HG03565 (cell line): ENCODE measurements at regions not wholly inside any gene's neighbourhood (a gene's known extent, or its start where the extent isn't known, plus 50 kb on each side); places are given as distances from the start of the nearest gene placed in this dataset.
A peak's percentile ranks its signal among the peaks of the same experiment; 100 is the strongest.
"Not testable (repeated sequence)": the region's sequence is repeated elsewhere in the genome, so short reads cannot be mapped to it uniquely, and the experiment has no call there.

Experiments
- ATAC-seq: cut with Tn5 transposase; IDR thresholded peaks from one replicate; pipeline ENCODE4 v1.9.1; 2021; ENCODE audit warnings: mild to moderate bottlenecking, moderate library complexity; ENCODE audit not compliant: unreplicated experiment

DNA sequence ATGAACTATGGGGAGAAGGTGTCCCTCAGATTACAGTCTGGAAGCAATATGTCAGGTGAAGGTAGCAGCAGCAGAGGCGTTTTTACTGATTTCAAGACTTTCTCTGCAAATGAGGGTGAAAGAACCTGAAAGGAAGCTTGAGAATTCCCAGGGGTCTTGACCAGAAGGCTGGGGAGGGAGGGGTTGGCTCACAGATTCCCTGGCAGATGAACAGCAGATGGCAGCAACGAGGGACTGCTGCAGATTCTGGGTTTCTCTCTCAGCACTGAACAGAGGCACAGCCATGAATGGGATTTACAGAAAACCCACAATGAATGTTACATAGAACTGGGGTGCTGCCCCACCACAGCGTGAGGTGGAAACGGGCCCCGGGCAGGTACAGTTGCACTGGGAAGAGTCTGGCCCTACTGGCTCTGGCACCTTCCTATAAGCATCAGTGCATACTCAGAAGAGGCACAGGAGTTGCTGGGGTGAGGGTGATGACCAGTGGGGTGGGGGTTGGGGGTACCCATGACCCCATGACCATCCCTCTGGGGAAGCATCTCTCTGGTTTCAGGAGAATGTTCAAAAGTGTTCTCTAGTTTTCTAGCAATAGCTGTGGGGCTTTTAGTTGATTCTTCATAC is 317.8 kb downstream of the SH2D4B start:
- ATAC-seq, result peak; percentile 49

DNA sequence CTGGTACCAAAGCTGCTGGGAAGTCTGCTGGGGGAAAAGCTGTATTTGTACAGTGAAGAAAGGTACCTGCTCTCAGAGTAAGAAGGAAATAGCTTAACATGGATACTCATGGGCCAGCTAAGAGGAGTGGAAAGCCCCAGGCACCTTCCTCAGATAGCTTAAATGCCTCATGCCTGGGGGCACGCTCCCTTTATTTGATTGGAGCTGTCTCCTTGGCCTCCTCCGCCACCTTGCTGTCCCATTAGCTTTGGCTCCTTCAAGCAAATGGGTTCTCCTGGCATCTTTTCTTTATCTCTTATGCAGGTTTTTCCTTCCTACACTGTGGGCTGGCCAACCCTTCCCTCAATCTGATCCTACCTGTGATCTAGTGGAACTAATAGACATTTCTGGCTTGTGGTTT is 318.5 kb downstream of the SH2D4B start:
- no peak for ATAC-seq

DNA sequence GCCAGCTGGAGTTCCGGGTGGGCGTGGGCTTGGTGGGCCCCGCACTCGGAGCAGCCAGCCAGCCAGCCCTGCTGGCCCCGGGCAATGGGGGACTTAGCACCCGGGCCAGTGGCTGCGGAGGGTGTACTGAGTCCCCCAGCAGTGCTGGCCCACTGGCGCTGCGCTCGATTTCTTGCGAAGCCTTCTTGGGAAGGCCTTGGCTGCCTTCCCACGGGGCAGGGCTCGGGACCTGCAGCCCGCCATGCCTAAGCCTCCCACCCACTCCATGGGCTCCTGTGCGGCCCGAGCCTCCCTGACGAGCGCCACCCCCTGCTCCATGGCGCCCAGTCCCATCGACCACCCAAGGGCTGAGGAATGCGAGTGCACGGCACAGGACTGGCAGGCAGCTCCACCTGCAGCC is 321.6 kb downstream of the SH2D4B start:
- not testable (repeated sequence) for ATAC-seq

DNA sequence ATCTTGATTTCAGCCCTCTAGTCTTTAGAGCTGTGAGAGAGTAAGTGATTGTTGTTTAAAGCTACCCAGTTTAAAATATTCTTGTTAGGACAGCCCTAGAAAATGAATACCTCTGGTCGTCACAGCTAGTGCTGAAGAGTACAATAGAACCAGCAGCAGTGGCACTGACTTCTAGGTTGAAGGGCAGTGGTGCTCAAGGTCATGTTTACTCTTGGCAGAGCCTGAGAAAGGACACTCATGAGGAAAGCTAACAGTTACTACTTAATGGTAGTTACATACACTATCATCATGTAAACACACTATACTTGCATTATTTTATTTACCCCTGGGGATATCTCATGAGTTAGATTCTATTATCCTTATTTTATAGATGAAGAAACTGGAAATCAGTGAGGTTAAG is 323.0 kb downstream of the SH2D4B start:
- ATAC-seq, result no peak

DNA sequence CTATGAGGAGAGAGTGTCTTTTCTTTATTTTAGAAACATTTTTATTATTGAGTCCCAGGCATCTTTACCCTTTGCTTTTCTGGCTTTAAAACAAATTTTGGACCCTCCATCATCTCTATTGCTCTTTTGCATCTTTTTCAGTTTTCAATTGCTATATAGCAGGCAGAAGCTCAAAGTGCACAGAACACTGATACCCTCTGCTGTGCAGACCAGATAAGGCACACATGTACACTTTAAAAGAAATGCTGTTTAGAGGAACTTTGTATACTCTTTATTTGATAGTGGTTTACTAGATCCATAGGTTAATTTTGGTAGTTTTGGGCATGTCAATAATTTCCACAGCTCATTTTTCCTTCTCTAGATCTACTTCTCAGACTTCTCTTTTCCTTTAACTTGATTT is 324.2 kb downstream of the SH2D4B start:
- ATAC-seq, result no peak

DNA sequence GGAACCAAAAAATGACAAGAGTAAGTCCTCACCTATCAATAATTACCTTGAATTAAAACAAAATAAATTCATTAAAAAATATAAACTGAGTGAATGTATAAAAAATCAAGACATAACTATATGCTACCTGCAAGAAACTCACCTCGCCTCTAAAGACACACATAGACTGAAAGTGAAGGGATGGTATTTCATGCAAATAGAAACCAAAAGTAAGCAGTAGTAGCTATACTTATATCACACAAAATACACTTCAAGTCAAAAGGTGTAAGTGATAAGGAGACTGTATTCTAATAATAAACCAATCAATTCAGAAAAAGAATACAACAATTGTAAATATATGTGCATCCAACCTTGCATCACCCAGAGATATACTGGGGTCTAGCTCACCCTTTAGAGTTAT is 332.6 kb downstream of the SH2D4B start:
- ATAC-seq, result peak; percentile 95

DNA sequence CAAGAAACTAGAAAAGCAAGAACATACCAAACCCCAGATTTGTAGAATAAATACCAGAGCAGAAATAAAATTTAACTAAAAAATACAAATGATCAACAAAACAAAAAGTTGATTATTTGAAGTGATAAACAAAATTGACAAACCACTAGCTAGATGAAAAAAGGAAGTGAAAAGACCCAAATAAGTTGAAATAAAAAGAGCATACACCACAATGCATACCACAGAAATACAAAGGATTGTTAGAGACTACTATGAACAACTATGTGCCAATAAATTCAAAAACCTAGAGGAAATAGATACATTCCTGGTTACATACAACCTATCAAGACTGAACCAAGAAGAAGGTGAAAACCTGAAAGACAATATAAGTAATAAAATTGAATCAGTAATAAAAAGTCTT is 333.4 kb downstream of the SH2D4B start:
- ATAC-seq, result peak; percentile 65

DNA sequence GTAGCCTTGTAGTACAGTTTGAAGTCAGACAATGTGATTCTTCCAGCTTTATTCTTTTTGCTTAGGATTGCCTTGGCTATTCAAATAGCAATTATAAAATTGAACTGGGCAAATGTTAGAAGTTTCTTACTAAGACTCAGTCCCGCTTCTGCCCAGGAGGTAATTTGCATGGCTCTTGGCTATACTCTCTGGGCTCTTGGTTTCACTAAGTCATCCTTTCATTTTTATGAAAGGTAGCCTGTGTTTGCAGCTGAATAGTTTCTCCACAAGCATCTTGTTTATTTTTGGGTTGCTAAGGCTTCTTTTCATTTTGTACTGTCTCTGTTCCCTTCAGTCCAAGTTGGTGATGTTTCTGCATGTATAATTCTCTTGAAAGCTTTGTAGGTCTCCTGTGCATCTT is 340.6 kb downstream of the SH2D4B start:
- ATAC-seq, result no peak

DNA sequence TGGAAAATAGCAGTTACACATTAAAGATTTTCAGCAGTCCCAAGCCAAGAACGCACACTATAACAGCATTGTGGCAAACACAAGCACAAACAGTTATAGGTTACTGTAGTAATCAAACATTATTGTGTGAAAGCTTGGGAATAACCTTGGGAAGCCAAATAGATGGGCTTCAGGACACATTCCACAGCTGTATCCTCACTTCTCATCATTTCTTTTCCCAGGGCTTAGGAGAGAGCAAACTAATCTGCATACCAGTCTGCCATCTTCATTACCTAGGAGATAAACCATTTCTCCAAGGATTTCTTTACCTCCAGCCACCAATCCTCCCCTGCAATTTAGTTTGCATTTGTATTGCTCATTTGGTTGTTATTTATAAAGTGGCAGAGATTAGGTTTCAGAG is 352.4 kb downstream of the SH2D4B start:
- no peak for ATAC-seq

DNA sequence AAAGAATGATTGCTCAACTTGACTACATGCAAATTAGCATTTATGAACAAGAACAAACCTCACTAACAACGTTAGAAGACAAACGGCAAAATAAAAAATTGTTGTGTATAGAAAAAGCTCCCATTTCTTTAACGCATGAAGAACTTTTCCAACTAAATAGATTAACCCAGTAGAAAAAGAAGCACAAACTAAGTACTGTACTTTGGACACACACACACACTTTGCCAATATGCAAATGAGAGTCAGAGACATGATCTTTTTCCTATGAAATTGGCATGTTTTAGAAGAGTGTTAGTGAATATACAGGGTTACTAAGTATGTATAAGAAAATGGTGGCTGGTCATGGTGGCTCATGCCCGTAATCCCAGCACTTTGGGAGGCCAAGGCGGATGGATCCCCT is 355.6 kb downstream of the SH2D4B start:
- ATAC-seq, result no peak

DNA sequence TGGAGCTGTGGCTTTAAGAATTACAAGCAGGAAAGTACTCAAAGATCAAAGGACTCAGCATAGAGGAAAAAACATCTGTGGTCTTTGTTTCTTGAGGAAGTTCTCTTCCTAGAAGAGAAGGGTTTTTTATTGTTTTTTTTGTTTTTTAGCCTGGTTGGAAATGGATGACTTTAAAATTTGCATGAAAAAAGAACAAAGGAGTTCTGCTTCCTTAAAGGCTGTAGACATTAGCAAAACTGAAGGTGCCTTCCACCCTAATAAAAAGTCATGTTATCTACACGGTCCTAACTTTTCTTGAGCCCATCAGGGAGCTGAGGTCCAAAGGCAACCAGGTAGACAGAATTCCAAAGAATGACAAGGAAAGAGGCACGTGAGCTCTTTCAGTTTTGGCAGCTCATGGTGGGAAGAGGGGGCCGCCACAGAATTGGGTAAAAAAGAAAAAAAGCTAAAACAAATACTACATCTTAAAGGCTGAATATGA is 356.6 kb downstream of the SH2D4B start:
- no peak for ATAC-seq

DNA sequence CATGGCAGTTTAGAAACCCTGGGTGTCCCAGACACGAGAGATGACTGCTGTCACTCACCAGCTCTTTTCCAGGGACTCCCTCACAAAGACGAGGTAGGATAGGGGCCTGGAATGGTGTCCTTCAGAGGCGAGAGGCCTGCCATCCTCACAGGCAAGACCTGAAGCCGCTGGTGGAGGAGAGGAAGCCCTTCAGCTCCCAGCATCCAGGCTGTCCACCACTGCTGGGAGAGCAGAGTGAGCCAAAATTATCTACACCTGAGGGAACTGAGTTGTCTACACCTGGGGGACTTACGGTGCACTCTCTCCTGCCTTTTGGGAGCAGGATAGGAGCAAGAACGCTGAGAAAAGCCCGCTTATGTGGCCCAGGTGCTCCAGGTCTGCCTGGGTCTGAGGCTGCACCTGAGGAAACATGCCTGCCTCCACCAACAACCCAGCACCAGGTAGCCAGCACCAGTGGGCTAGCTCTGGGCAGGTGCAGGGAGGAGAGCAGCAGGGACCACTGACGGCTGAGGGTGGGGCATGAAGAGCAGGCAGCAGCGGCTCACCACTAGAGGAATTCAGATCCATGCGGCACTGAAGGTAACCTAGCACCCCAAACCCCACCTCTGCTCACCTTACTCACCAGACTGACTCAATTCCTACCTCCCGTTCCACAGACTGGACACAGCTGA is 357.2 kb downstream of the SH2D4B start:
- ATAC-seq, result no peak

DNA sequence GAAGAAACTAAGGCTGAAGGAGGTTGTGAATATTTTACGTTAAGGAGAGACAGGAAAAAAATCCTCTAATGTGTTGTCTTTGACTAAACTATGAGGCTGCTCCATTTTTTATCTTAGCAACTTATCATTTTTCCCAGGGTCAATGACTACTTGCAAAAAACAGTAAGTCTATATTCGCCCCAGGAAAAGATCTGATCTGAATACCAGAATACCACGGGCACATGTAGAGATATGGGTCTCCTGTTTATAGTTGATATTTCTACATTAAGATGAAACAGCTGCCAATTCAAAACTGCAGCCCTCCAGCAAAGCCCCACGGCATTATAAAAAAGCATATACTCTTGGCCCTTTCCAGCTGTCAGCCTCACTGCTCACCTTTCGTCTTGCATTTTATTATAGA is 358.4 kb downstream of the SH2D4B start:
- no peak for ATAC-seq

DNA sequence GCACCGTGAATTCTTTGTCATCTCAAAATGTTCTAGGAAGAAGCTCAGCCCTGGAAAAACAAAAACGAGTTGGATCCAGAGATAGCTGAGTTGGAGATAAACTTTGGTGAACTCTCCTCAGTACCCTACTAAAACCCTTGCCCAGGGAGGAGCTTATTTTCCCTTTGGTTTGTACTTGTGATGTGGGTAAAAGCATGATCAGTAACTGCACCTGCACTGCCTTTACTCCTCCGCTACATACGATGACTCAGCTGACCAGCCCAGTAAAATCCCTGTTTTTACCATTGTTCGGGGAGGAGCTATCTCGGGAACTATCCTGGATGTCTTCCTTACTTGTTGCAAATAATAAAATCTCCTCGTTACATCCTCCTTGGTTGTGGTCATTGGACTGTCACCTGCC is 359.3 kb downstream of the SH2D4B start:
- ATAC-seq, result no peak

DNA sequence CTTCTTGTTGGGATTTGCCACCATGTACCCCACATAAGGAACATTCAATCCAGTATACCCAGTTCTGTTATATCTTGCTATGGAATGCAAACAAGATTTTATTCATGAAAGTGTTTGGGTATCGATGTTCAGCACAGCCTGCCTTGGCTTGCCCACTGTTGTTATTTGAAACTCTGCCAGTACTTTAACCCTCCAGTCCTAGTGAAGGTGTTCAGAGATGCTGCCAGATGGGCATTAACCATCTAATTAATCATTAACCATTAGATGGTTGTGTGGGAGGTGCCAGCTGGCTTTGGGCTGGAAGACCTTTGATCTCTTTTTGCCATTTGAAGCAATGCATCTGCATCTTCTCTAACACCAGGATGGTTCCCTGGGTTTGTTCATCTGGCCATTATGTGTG is 363.0 kb downstream of the SH2D4B start:
- ATAC-seq, result no peak

DNA sequence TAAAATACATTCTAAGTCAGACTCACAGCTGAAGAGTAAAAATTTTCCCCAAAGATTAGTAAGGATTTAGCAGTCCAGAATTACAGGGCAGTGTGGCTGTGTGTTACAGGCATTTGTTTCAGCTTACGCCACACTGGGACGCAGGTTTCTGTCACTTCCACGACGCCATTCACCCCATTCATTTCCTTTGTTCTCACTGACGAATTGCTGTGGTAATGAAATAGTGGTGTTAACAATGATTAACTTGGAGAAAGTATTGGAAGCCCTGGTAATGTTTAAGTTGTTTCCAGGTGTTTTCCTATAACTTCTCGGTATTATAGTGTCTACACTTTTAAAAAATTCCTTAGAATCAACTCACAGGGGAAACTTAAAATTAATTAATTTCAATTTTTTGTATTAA is 370.9 kb downstream of the SH2D4B start:
- ATAC-seq, result no peak

DNA sequence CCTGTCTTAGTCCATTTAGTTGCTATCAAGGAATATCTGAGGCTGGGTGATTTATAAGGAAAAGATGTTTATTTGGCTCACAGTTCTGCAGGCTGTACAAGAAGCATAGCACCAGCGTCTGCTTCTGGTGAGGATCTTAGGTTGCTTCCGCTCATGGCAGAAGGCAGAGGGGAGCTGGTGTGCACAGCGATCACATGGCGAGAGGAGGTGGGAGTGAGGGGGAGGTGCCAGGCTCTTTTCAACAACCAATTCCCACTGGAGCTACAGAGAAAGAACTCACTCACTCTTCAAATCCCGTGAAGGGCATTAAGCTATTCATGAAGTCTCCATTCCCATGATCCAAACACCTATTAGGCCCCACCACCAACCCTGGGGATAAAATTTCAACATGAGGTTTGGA is 371.6 kb downstream of the SH2D4B start:
- ATAC-seq, result no peak

DNA sequence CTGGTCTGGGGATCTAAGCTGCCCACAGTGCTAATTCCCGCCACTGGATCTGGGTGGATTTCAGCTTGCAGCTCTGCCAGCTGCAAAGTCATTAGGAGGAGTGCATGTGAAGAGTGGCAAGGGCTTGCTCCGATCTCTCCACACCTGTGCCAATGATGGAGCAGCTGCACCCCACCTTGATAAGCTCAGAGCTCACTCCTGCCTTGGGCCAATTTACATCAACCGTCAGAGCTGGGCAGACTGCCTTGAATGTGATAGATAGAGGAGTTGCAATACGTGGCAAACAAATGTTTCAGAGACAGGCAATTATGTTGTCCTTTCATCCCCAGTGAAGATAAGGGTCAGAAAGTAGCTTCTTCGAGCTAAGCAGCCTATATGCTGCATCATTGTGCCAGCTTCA is 379.9 kb downstream of the SH2D4B start:
- no peak for ATAC-seq

DNA sequence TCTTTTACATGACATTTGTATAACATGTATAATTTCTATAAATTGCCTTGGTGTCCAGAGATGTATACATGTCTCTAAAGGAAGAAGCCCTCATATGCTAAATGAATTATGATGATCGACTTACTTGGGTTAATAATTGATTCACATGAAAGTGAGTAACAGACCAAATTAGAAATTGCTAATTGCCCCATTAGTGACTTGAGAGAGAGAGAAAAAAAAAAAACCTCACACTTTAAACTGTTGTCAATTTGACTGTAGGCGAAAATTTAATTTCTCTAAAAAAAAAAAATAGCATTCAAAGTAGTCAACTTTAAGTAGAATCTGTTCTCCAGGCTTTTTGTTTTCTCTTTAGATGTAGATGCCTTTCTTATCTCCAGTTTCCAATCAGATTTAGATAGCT is 383.3 kb downstream of the SH2D4B start:
- ATAC-seq, result no peak

DNA sequence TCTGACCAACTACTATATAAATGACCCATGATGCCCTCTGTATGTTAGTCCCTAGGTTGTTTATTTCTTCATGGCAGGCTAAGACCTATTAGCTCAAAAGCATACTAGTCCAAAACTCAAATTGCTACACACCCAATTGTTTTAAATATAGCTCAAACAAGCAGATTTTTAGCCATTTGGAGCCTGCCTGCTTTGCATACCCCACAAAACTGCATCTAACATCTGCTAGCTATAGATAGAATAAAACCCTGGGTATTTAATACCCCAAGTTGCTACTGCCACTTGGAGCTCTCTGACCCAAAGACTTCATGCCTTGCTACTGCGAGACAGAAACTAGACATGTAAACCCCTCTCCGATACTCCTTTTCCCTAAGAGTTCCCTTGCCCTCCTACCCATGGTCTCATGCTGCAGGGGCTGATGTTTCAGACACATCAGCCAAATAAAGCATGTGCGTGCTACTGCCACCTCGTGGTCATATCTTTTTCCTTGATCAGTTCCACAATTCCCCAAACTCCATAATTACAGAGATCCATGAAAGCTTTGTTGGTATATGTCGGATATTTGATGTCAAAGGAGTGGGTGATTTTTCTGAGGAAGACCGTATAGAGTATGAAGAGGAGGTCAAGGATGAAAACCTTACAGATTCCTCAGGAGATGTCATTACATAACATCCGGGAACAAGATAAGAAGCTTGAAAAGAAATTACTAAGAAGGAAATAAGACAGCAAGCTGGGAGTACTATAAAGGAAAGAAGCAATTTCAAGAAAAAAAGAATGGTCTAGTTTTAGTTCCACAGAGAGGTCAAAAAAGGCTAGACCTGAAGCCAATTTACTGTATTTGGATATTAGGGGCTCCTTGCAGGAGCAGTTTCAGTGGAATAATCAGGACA is 386.6 kb downstream of the SH2D4B start:
- ATAC-seq, result no peak

DNA sequence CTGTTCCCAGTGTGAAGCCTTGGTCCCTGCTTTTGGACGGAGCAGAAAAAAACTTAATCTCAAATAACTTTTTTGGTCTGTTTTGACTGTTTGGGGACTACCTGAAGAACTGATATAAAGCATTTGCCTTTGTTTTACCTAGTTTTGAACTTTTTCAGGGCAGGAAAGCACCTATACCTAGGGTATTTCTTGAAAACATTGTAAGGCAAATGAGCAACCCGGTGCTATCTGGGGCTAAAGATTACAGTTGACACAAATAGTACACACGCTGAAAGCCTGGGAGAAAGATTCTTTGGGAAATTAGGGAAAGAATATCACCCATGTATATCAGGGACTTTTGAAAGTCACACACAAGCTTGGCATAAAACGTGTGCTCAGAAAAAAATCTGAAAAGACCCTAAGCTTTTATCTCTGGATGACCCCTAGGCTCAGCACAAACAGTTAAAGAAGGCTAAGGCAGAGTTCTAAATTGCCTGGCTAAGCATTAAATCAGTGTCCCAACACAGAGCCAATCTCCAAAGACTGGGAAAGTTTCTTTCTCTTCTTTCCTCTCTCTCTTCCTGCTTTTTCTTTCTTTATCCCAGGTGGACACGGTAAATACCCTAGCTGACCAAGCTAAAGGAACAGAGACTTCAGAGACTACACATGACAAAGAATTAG is 389.8 kb downstream of the SH2D4B start:
- no peak for ATAC-seq
